Left kidney (tissue), 1 donor: ENCODE measurements at regions not wholly inside any gene's neighbourhood (a gene's known extent, or its start where the extent isn't known, plus 50 kb on each side); places are given as distances from the start of the nearest gene placed in this dataset.
A peak's percentile ranks its signal among the peaks of the same experiment; 100 is the strongest.
"Not testable (repeated sequence)": the region's sequence is repeated elsewhere in the genome, so short reads cannot be mapped to it uniquely, and the experiment has no call there.

Experiments
- DNase-seq: peaks from one replicate; pipeline ENCODE4 v3.0.0-alpha.2; 2013

GRCh38 chr4:158051401-158052235, 121.2 kb downstream of the GASK1B start:
- DNase-seq = no peak

GRCh38 chr4:158050942-158051341, 121.9 kb downstream of the GASK1B start:
- no peak for DNase-seq

GRCh38 chr4:158046345-158046744, 126.5 kb downstream of the GASK1B start:
- DNase-seq = no peak

- no peak for DNase-seq
Observed at GRCh38 chr4:158043971-158044618, 128.7 kb downstream of the GASK1B start.

- no peak for DNase-seq
Observed at GRCh38 chr4:158042591-158043030, 130.2 kb downstream of the GASK1B start.

- DNase-seq = no peak
Observed at GRCh38 chr4:158038718-158039117, 134.1 kb downstream of the GASK1B start.

- no peak for DNase-seq
Observed at GRCh38 chr4:158036998-158037397, 135.8 kb downstream of the GASK1B start.

- no peak for DNase-seq
Observed at GRCh38 chr4:158035662-158036195, 137.1 kb downstream of the GASK1B start.

GRCh38 chr4:158033416-158034120, 139.3 kb downstream of the GASK1B start:
- DNase-seq = no peak

GRCh38 chr4:158032733-158033415, 140.0 kb downstream of the GASK1B start:
- no peak for DNase-seq

GRCh38 chr4:158028381-158028780, 144.4 kb downstream of the GASK1B start:
- DNase-seq = not testable (repeated sequence)

GRCh38 chr4:158025131-158025530, 147.7 kb downstream of the GASK1B start:
- DNase-seq = no peak

- peak; percentile 34 for DNase-seq
Observed at GRCh38 chr4:158020734-158021346, 152.0 kb downstream of the GASK1B start.

GRCh38 chr4:158020176-158020575, 152.6 kb downstream of the GASK1B start:
- DNase-seq = peak; percentile 59

GRCh38 chr4:158018831-158019230, 154.0 kb downstream of the GASK1B start:
- DNase-seq = no peak

GRCh38 chr4:158018221-158018830, 154.5 kb downstream of the GASK1B start:
- DNase-seq = no peak

- DNase-seq = no peak
Observed at GRCh38 chr4:158016511-158016910, 156.3 kb downstream of the GASK1B start.

- no peak for DNase-seq
Observed at GRCh38 chr4:158015241-158015640, 157.6 kb downstream of the GASK1B start.

- no peak for DNase-seq
Observed at GRCh38 chr4:158013858-158014257, 159.0 kb downstream of the GASK1B start.

- DNase-seq = no peak
Observed at GRCh38 chr4:158010361-158010760, 162.5 kb downstream of the GASK1B start.
